HEK293 (cell line): ENCODE measurements at regions not wholly inside any gene's neighbourhood (a gene's known extent, or its start where the extent isn't known, plus 50 kb on each side); places are given as distances from the start of the nearest gene placed in this dataset.

ENCODE experiments used
- CTCF ChIA-PET: fragments of 350-600 bp; formaldehyde crosslinking; extraction: SDS; loops from one replicate; lab custom pipeline; 2021; ENCODE audit warnings: antibody characterized with exemption; lab: Yijun Ruan, JAX
- POLR2A ChIA-PET: fragments of 300-600 bp; formaldehyde crosslinking; extraction: SDS; loops from one replicate; lab custom pipeline; 2020; ENCODE audit warnings: antibody characterized with exemption, inconsistent platforms; lab: Yijun Ruan, JAX
- H3K27ac ChIP-seq: fragments of 200-500 bp; sonication (Bioruptor generic); 2 replicates; pipeline ENCODE4 v1.5.1; 2014; ENCODE audit warnings: low read depth, low read length, control low read depth, inconsistent platforms; ENCODE audit errors: extremely low read depth
- H3K36me3 ChIP-seq, 2 experiments: fragments of 200-500 bp in 1 of 2; sonication (Bioruptor generic) in 1 of 2; 1 replicate in 1 of 2; 2 replicates in 1 of 2; pipeline ENCODE4 v1.5.1; 2014 to 2017; ENCODE audit warnings: inconsistent platforms in 2 of 2, low read length in 2 of 2; ENCODE audit not compliant: control insufficient read depth in 2 of 2, insufficient read depth in 1 of 2
- H3K4me1 ChIP-seq: fragments of 200-500 bp; sonication (Bioruptor generic); 2 replicates; pipeline ENCODE4 v1.5.1; 2014; ENCODE audit warnings: mild to moderate bottlenecking, low read length, inconsistent platforms; ENCODE audit not compliant: control insufficient read depth, insufficient read depth
- H3K4me3 ChIP-seq: 2 replicates; pipeline ENCODE4 v1.5.1; 2011; ENCODE audit warnings: low read depth, mild to moderate bottlenecking, control low read depth, low read length, moderate library complexity
- H3K9me3 ChIP-seq: fragments of 200-500 bp; sonication (Bioruptor generic); 2 replicates; pipeline ENCODE4 v1.5.1; 2014; ENCODE audit warnings: low read depth, low read length, inconsistent platforms; ENCODE audit not compliant: control insufficient read depth, insufficient read depth
- BCL6B ChIP-seq: fragments of 450-650 bp; formaldehyde crosslinking; IDR thresholded peaks from 2 replicates; pipeline ENCODE4 v1.5.1; 2017; ENCODE audit warnings: missing biosample characterization, missing genetic modification characterization
- HOXC10 ChIP-seq: sonication (generic); formaldehyde crosslinking; IDR thresholded peaks from 2 replicates; pipeline ENCODE4 v1.8.1; 2023; ENCODE audit warnings: mild to moderate bottlenecking, missing genetic modification reagents
- KLF7 ChIP-seq: fragments of 450-650 bp; formaldehyde crosslinking; IDR thresholded peaks from 2 replicates; pipeline ENCODE4 v1.5.1; 2016; ENCODE audit warnings: missing biosample characterization, missing genetic modification characterization, borderline replicate concordance
- MEIS1 ChIP-seq: sonication (generic); formaldehyde crosslinking; IDR thresholded peaks from 2 replicates; pipeline ENCODE4 v1.8.1; 2022; ENCODE audit warnings: missing genetic modification reagents, mild to moderate bottlenecking, borderline replicate concordance
- ZFP3 ChIP-seq: fragments of 450-650 bp; formaldehyde crosslinking; IDR thresholded peaks from 2 replicates; pipeline ENCODE4 v1.5.1; 2016; ENCODE audit warnings: low read depth, missing biosample characterization, missing genetic modification characterization
- ZNF121 ChIP-seq: fragments of 450-650 bp; formaldehyde crosslinking; IDR thresholded peaks from 2 replicates; pipeline ENCODE4 v1.5.1; 2016; ENCODE audit warnings: missing biosample characterization, missing genetic modification characterization
- ZNF133 ChIP-seq: fragments of 450-650 bp; formaldehyde crosslinking; IDR thresholded peaks from 2 replicates; pipeline ENCODE4 v1.5.1; 2016; ENCODE audit warnings: missing biosample characterization, missing genetic modification characterization
- ZNF2 ChIP-seq: fragments of 450-650 bp; formaldehyde crosslinking; IDR thresholded peaks from 2 replicates; pipeline ENCODE4 v1.5.1; 2016; ENCODE audit warnings: missing biosample characterization, missing genetic modification characterization
- ZNF202 ChIP-seq: fragments of 450-650 bp; formaldehyde crosslinking; IDR thresholded peaks from 2 replicates; pipeline ENCODE4 v1.5.1; 2016; ENCODE audit warnings: missing biosample characterization, missing genetic modification characterization, borderline replicate concordance
- ZNF274 ChIP-seq, 2 experiments: fragments of 200-500 bp in 1 of 2; fragments of 450-650 bp in 1 of 2; sonication (Bioruptor generic) in 1 of 2; formaldehyde crosslinking in 1 of 2; IDR thresholded peaks; 2 replicates each; pipeline versions ENCODE4 v1.5.1 to v1.6.1; 2014 to 2016; ENCODE audit warnings: borderline replicate concordance in 1 of 2, inconsistent platforms in 1 of 2, low read length in 1 of 2, missing biosample characterization in 1 of 2, missing genetic modification characterization in 1 of 2
- ZNF600 ChIP-seq: fragments of 450-650 bp; formaldehyde crosslinking; IDR thresholded peaks from 2 replicates; pipeline ENCODE4 v1.5.1; 2016; ENCODE audit warnings: missing biosample characterization, missing genetic modification characterization
- ZNF654 ChIP-seq: fragments of 450-650 bp; formaldehyde crosslinking; IDR thresholded peaks from 2 replicates; pipeline ENCODE4 v1.5.1; 2016; ENCODE audit warnings: low read depth, missing biosample characterization, missing genetic modification characterization
- ZNF660 ChIP-seq: fragments of 450-650 bp; IDR thresholded peaks from 2 replicates; pipeline ENCODE4 v1.5.1; 2018; ENCODE audit warnings: missing biosample characterization, mild to moderate bottlenecking, missing genetic modification characterization
- TF ChIP-seq, protein P1 (sequence below): fragments of 450-650 bp; formaldehyde crosslinking; IDR thresholded peaks from 2 replicates; pipeline ENCODE4 v1.5.1; 2017; ENCODE audit warnings: missing biosample characterization, missing genetic modification characterization
- TF ChIP-seq, protein P2 (sequence below): fragments of 450-650 bp; formaldehyde crosslinking; IDR thresholded peaks from 2 replicates; pipeline ENCODE4 v1.5.1; 2016; ENCODE audit warnings: missing biosample characterization, missing genetic modification characterization
- TF ChIP-seq, protein P3 (sequence below): fragments of 450-650 bp; formaldehyde crosslinking; IDR thresholded peaks from 2 replicates; pipeline ENCODE4 v1.5.1; 2016; ENCODE audit warnings: missing biosample characterization, missing genetic modification characterization
- TF ChIP-seq, protein P4 (sequence below): sonication (generic); formaldehyde crosslinking; IDR thresholded peaks from 2 replicates; pipeline ENCODE4 v1.8.1; 2022; ENCODE audit warnings: mild to moderate bottlenecking, moderate library complexity, missing genetic modification reagents

- no peaks in the 10 kb centered on the region for H3K9me3 ChIP-seq
- TF ChIP-seq ZNF133 (tag by site-specific recombination) (no peak), ZNF660 (tag by site-specific recombination) (no peak)
- TF ChIP-seq, protein P1, sequence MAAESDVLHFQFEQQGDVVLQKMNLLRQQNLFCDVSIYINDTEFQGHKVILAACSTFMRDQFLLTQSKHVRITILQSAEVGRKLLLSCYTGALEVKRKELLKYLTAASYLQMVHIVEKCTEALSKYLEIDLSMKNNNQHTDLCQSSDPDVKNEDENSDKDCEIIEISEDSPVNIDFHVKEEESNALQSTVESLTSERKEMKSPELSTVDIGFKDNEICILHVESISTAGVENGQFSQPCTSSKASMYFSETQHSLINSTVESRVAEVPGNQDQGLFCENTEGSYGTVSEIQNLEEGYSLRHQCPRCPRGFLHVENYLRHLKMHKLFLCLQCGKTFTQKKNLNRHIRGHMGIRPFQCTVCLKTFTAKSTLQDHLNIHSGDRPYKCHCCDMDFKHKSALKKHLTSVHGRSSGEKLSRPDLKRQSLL: no peak
- TF ChIP-seq, protein P2, sequence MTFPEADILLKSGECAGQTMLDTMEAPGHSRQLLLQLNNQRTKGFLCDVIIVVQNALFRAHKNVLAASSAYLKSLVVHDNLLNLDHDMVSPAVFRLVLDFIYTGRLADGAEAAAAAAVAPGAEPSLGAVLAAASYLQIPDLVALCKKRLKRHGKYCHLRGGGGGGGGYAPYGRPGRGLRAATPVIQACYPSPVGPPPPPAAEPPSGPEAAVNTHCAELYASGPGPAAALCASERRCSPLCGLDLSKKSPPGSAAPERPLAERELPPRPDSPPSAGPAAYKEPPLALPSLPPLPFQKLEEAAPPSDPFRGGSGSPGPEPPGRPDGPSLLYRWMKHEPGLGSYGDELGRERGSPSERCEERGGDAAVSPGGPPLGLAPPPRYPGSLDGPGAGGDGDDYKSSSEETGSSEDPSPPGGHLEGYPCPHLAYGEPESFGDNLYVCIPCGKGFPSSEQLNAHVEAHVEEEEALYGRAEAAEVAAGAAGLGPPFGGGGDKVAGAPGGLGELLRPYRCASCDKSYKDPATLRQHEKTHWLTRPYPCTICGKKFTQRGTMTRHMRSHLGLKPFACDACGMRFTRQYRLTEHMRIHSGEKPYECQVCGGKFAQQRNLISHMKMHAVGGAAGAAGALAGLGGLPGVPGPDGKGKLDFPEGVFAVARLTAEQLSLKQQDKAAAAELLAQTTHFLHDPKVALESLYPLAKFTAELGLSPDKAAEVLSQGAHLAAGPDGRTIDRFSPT: no peak
- H3K27ac ChIP-seq: no peak overlapping the region
- no peaks in the 10 kb centered on the region for H3K36me3 ChIP-seq
- no peak overlapping the region for H3K4me3 ChIP-seq
- no peaks in the 10 kb centered on the region for H3K4me1 ChIP-seq
- ChIA-PET POLR2A (no interaction called here), CTCF (interaction anchor here (0.6 to 0.7 kb wide), 2 partner anchors 9 to 288 kb away, joined by 3 read pairs; no protein-coding TSS in a partner anchor)
Observed at GRCh38 chrX:96611619-96612362, 72.9 kb upstream of the DIAPH2 start.

DNA sequence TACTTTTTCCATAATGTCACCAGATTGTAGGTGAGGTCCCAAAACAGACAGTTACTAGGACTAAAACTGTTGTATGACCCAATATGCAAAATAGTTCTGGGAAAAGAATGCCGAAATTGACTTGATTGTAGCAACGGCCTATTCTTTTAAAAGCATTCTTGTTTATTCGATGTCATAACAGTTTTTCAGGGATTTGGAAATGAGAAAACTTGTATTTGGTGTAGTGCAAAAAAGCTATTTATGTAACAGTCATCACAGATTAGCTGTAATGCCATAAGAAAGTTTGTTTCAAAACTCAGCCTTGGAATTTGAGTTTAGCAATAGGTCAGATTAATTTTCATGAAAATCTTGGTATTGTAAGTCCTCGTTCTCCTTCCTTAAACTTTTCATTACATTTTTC lies 69.2 kb upstream of the DIAPH2 start:
- POLR2A ChIA-PET: no interaction called here

More for the DNA sequence above, 69.2 kb upstream of the DIAPH2 start:
- no peak overlapping the region for H3K27ac ChIP-seq
- no peaks in the 10 kb centered on the region for H3K4me1 ChIP-seq
- H3K4me3 ChIP-seq: no peak overlapping the region
- no peak for TF ChIP-seq ZNF202 (tag by site-specific recombination)
- no peak for TF ChIP-seq ZNF274 (IDR thresholded peaks at IDR 0.05; ENCODE audit: low read length)
- no peak for TF ChIP-seq ZNF274 (tag by site-specific recombination; IDR thresholded peaks at IDR 0.05; ENCODE audit: borderline replicate concordance)
- TF ChIP-seq, protein P3, sequence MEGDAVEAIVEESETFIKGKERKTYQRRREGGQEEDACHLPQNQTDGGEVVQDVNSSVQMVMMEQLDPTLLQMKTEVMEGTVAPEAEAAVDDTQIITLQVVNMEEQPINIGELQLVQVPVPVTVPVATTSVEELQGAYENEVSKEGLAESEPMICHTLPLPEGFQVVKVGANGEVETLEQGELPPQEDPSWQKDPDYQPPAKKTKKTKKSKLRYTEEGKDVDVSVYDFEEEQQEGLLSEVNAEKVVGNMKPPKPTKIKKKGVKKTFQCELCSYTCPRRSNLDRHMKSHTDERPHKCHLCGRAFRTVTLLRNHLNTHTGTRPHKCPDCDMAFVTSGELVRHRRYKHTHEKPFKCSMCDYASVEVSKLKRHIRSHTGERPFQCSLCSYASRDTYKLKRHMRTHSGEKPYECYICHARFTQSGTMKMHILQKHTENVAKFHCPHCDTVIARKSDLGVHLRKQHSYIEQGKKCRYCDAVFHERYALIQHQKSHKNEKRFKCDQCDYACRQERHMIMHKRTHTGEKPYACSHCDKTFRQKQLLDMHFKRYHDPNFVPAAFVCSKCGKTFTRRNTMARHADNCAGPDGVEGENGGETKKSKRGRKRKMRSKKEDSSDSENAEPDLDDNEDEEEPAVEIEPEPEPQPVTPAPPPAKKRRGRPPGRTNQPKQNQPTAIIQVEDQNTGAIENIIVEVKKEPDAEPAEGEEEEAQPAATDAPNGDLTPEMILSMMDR (tag by site-specific recombination): no peak
- TF ChIP-seq, protein P4, sequence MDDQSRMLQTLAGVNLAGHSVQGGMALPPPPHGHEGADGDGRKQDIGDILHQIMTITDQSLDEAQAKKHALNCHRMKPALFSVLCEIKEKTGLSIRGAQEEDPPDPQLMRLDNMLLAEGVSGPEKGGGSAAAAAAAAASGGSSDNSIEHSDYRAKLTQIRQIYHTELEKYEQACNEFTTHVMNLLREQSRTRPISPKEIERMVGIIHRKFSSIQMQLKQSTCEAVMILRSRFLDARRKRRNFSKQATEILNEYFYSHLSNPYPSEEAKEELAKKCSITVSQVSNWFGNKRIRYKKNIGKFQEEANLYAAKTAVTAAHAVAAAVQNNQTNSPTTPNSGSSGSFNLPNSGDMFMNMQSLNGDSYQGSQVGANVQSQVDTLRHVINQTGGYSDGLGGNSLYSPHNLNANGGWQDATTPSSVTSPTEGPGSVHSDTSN (CRISPR knock-in tag): no peak
- no peak for TF ChIP-seq MEIS1
- TF ChIP-seq HOXC10: no peak
- no peak for TF ChIP-seq ZNF654 (tag by site-specific recombination)
- no peak for TF ChIP-seq ZNF600 (tag by site-specific recombination)
- no peak for TF ChIP-seq ZNF121 (tag by site-specific recombination)
- TF ChIP-seq KLF7: no peak
- no peak for TF ChIP-seq ZNF2 (tag by site-specific recombination)
- TF ChIP-seq BCL6B (tag by site-specific recombination): no peak
- TF ChIP-seq ZFP3: no peak
- TF ChIP-seq, all 188 proteins: peak for 0
- H3K9me3 ChIP-seq: no peaks in the 10 kb centered on the region
- CTCF ChIA-PET: no interaction called here
- no peaks in the 10 kb centered on the region for H3K36me3 ChIP-seq
